ENCODE measurements at regions not wholly inside any gene's neighbourhood (a gene's known extent, or its start where the extent isn't known, plus 50 kb on each side); places are given as distances from the start of the nearest gene placed in this dataset.

- no peak overlapping the region for H3K27ac ChIP-seq (ENCODE audit: low read length)
- H2AFZ ChIP-seq (ENCODE audit: low read length): no peak overlapping the region
- no peaks in the 10 kb centered on the region for H3K9me3 ChIP-seq (ENCODE audit: low read length)
- H3K4me2 ChIP-seq (ENCODE audit: low read length): no peak overlapping the region
- ATAC-seq (peak; percentile 54; the same call in 1 of the 2 replicates), DNase-seq (peak; percentile 54)
- no TSS peak for BruUV-seq (replicated peaks)
- TF ChIP-seq CTCF (conservative IDR thresholded peaks at IDR 0.05; ENCODE audit: low read depth, low read length) (peak; percentile 82), EZH2phosphoT487 (IDR thresholded peaks at IDR 0.05; ENCODE audit: borderline replicate concordance, low read length) (no peak), EZH2 (IDR thresholded peaks at IDR 0.05; ENCODE audit: low read length, unreplicated experiment) (no peak)
- CTCF ChIA-PET: interaction anchor here (0.6 to 0.7 kb wide), 2 partner anchors 13 to 346 kb away, joined by 3 to 4 read pairs; no protein-coding TSS in a partner anchor
- no peaks in the 10 kb centered on the region for H3K79me2 ChIP-seq (ENCODE audit: low read length)
- no peaks in the 10 kb centered on the region for H3K27me3 ChIP-seq (ENCODE audit: low read length)
- H3K4me3 ChIP-seq (ENCODE audit: low read length): no peak overlapping the region
- H3K9me2 ChIP-seq (replicated peaks; ENCODE audit: low read length): no peaks in the 10 kb centered on the region
- intact Hi-C loops (cut with micrococcal nuclease): loop anchor here (1.0 to 5.0 kb wide), 4 partner anchors 24 to 1009 kb away; partner anchors contain the start of gene SPRY1
- H4K20me1 ChIP-seq (ENCODE audit: low read length): no peaks in the 10 kb centered on the region
- H3K9ac ChIP-seq (ENCODE audit: low read length): no peak overlapping the region
- no peaks in the 10 kb centered on the region for H3F3A ChIP-seq (ENCODE audit: low read length, unreplicated experiment)
- POLR2A ChIA-PET (ENCODE audit: unreplicated experiment): interaction anchor here (0.7 kb wide), 1 partner anchor 19 kb away, joined by 4 read pairs; no protein-coding TSS in a partner anchor
- no peaks in the 10 kb centered on the region for H3K4me1 ChIP-seq (ENCODE audit: insufficient read depth, low read length)
- H3K36me3 ChIP-seq (ENCODE audit: low read depth, low read length): no peaks in the 10 kb centered on the region
These were observed 180.6 kb upstream of the NUDT6 start for GRCh38 chr4:123102897-123103471.

GRCh38 chr4:123104310-123105025 is 182.1 kb upstream of the NUDT6 start:
- no peak overlapping the region for H3K4me2 ChIP-seq (ENCODE audit: low read length)
- TF ChIP-seq CTCF (conservative IDR thresholded peaks at IDR 0.05; ENCODE audit: low read depth, low read length) (no peak), EZH2phosphoT487 (IDR thresholded peaks at IDR 0.05; ENCODE audit: borderline replicate concordance, low read length) (no peak), EZH2 (IDR thresholded peaks at IDR 0.05; ENCODE audit: low read length, unreplicated experiment) (no peak)
- H2AFZ ChIP-seq (ENCODE audit: low read length): no peak overlapping the region
- DNase-seq (no peak), ATAC-seq (no peak)
- BruUV-seq (replicated peaks): no TSS peak
- no peaks in the 10 kb centered on the region for H3K79me2 ChIP-seq (ENCODE audit: low read length)
- no peak overlapping the region for H3K4me3 ChIP-seq (ENCODE audit: low read length)
- CTCF ChIA-PET: no interaction called here
- no peaks in the 10 kb centered on the region for H3K36me3 ChIP-seq (ENCODE audit: low read depth, low read length)
- no peak overlapping the region for H3K27ac ChIP-seq (ENCODE audit: low read length)
- H3K4me1 ChIP-seq (ENCODE audit: insufficient read depth, low read length): no peaks in the 10 kb centered on the region
- no peaks in the 10 kb centered on the region for H3K9me2 ChIP-seq (replicated peaks; ENCODE audit: low read length)
- POLR2A ChIA-PET (ENCODE audit: unreplicated experiment): no interaction called here
- H3K9me3 ChIP-seq (ENCODE audit: low read length): no peaks in the 10 kb centered on the region
- H4K20me1 ChIP-seq (ENCODE audit: low read length): no peaks in the 10 kb centered on the region
- H3K9ac ChIP-seq (ENCODE audit: low read length): no peak overlapping the region
- intact Hi-C loops (cut with micrococcal nuclease): loop anchor here (5.0 kb wide), 2 partner anchors 293 to 1008 kb away; partner anchors contain the start of gene SPRY1
- H3K27me3 ChIP-seq (ENCODE audit: low read length): no peaks in the 10 kb centered on the region
- H3F3A ChIP-seq (ENCODE audit: low read length, unreplicated experiment): no peaks in the 10 kb centered on the region

- POLR2A ChIA-PET (ENCODE audit: unreplicated experiment): no interaction called here
- Histone ChIP-seq H3K79me2 (ENCODE audit: low read length) (no peaks in the 10 kb centered on the region), H2AFZ (ENCODE audit: low read length) (no peak overlapping the region), H3K9ac (ENCODE audit: low read length) (no peak overlapping the region), H3K27ac (ENCODE audit: low read length) (no peak overlapping the region), H3K4me1 (ENCODE audit: insufficient read depth, low read length) (peaks cover 2% of the 10 kb centered on the region; the same call in 1 of the 2 replicates), H4K20me1 (ENCODE audit: low read length) (no peaks in the 10 kb centered on the region), H3K4me2 (ENCODE audit: low read length) (no peak overlapping the region), H3K9me3 (ENCODE audit: low read length) (no peaks in the 10 kb centered on the region), H3K36me3 (ENCODE audit: low read depth, low read length) (no peaks in the 10 kb centered on the region), H3K27me3 (ENCODE audit: low read length) (no peaks in the 10 kb centered on the region), H3K9me2 (replicated peaks; ENCODE audit: low read length) (no peaks in the 10 kb centered on the region), H3F3A (ENCODE audit: low read length, unreplicated experiment) (no peaks in the 10 kb centered on the region), H3K4me3 (ENCODE audit: low read length) (no peak overlapping the region)
- TF ChIP-seq CTCF (conservative IDR thresholded peaks at IDR 0.05; ENCODE audit: low read depth, low read length): no peak
- no peak for TF ChIP-seq EZH2 (IDR thresholded peaks at IDR 0.05; ENCODE audit: low read length, unreplicated experiment)
- no peak for TF ChIP-seq EZH2phosphoT487 (IDR thresholded peaks at IDR 0.05; ENCODE audit: borderline replicate concordance, low read length)
- ATAC-seq: no peak
- intact Hi-C loops (cut with micrococcal nuclease): no loop called here
- no TSS peak for BruUV-seq (replicated peaks)
- CTCF ChIA-PET: no interaction called here
- no peak for DNase-seq
These were observed 182.6 kb upstream of the NUDT6 start for GRCh38 chr4:123105026-123105420.
